H9 (cell line): ENCODE measurements at regions not wholly inside any gene's neighbourhood (a gene's known extent, or its start where the extent isn't known, plus 50 kb on each side); places are given as distances from the start of the nearest gene placed in this dataset.

ENCODE experiments used
- DNase-seq: peaks from one replicate; pipeline ENCODE4 v3.0.0-alpha.2; 2017
- H2AFZ ChIP-seq: one replicate; pipeline ENCODE4 v1.6.1; 2013; ENCODE audit warnings: mild to moderate bottlenecking, low read length, control low read depth, moderate library complexity
- H2AK5ac ChIP-seq: 2 replicates; pipeline ENCODE4 v1.6.1; 2013; ENCODE audit warnings: low read length, control low read depth, mixed read lengths; ENCODE audit not compliant: insufficient read length
- H2BK120ac ChIP-seq: one replicate; pipeline ENCODE4 v1.6.1; 2013; ENCODE audit warnings: low read depth, mild to moderate bottlenecking, low read length, control low read depth, inconsistent platforms; ENCODE audit not compliant: poor library complexity, severe bottlenecking
- H2BK12ac ChIP-seq: 2 replicates; pipeline ENCODE4 v1.6.1; 2013; ENCODE audit warnings: low read length, control low read depth, mixed read lengths, low read depth; ENCODE audit not compliant: insufficient read length
- H2BK15ac ChIP-seq: 2 replicates; pipeline ENCODE4 v1.6.1; 2013; ENCODE audit warnings: low read depth, low read length, control low read depth
- H2BK20ac ChIP-seq: one replicate; pipeline ENCODE4 v1.6.1; 2013; ENCODE audit warnings: low read depth, mild to moderate bottlenecking, low read length, control low read depth, inconsistent platforms; ENCODE audit not compliant: poor library complexity, severe bottlenecking
- H2BK5ac ChIP-seq: 2 replicates; pipeline ENCODE4 v1.6.1; 2013; ENCODE audit warnings: low read length, control low read depth, mixed read lengths; ENCODE audit not compliant: insufficient read length
- H3K14ac ChIP-seq: 2 replicates; pipeline ENCODE4 v1.6.1; 2013; ENCODE audit warnings: low read length, control low read depth; ENCODE audit not compliant: insufficient read depth
- H3K18ac ChIP-seq: 2 replicates; pipeline ENCODE4 v1.6.1; 2013; ENCODE audit warnings: low read depth, mild to moderate bottlenecking, mixed read lengths, low read length, control low read depth; ENCODE audit not compliant: insufficient read length
- H3K23ac ChIP-seq: 2 replicates; pipeline ENCODE4 v1.6.1; 2013; ENCODE audit warnings: low read length, control low read depth, mixed read lengths, low read depth; ENCODE audit not compliant: insufficient read length
- H3K23me2 ChIP-seq: 2 replicates; pipeline ENCODE4 v1.6.1; 2013; ENCODE audit warnings: low read depth, mild to moderate bottlenecking, mixed read lengths, low read length, control low read depth; ENCODE audit not compliant: insufficient read length, poor library complexity, severe bottlenecking
- H3K27ac ChIP-seq: 2 replicates; pipeline ENCODE4 v1.5.1; 2013; ENCODE audit warnings: low read length, control low read depth, mixed read lengths, low read depth; ENCODE audit not compliant: insufficient read length
- H3K27me3 ChIP-seq: 2 replicates; pipeline ENCODE4 v1.6.1; 2013; ENCODE audit warnings: low read length, control low read depth, inconsistent platforms; ENCODE audit not compliant: insufficient read depth
- H3K4ac ChIP-seq: 2 replicates; pipeline ENCODE4 v1.6.1; 2013; ENCODE audit warnings: low read depth, mild to moderate bottlenecking, control low read depth, inconsistent platforms, low read length, moderate library complexity
- H3K4me1 ChIP-seq: 2 replicates; pipeline ENCODE4 v1.6.1; 2013; ENCODE audit warnings: low read length, control low read depth, inconsistent platforms; ENCODE audit not compliant: insufficient read depth
- H3K4me2 ChIP-seq: 2 replicates; pipeline ENCODE4 v1.6.1; 2013; ENCODE audit warnings: low read length, control low read depth, mixed read lengths; ENCODE audit not compliant: insufficient read length, insufficient read depth
- H3K56ac ChIP-seq: 2 replicates; pipeline ENCODE4 v1.6.1; 2013; ENCODE audit warnings: low read depth, mild to moderate bottlenecking, mixed read lengths, low read length, control low read depth; ENCODE audit not compliant: insufficient read length
- H3K79me1 ChIP-seq: 2 replicates; pipeline ENCODE4 v1.6.1; 2013; ENCODE audit warnings: low read depth, mild to moderate bottlenecking, moderate library complexity, low read length, control low read depth, inconsistent platforms; ENCODE audit not compliant: insufficient read depth, poor library complexity, severe bottlenecking
- H3K79me2 ChIP-seq: 2 replicates; pipeline ENCODE4 v1.6.1; 2013; ENCODE audit warnings: low read length, control low read depth, inconsistent platforms; ENCODE audit not compliant: insufficient read depth
- H3K9ac ChIP-seq: 2 replicates; pipeline ENCODE4 v1.6.1; 2013; ENCODE audit warnings: low read length, control low read depth, mixed read lengths; ENCODE audit not compliant: insufficient read length; ENCODE audit errors: extremely low read depth
- H3K9me3 ChIP-seq: one replicate; pipeline ENCODE4 v1.6.1; 2013; ENCODE audit warnings: low read depth, low read length, inconsistent platforms; ENCODE audit not compliant: control insufficient read depth
- H3T11ph ChIP-seq: one replicate; pipeline ENCODE4 v1.6.1; 2013; ENCODE audit warnings: mild to moderate bottlenecking, low read length, control low read depth, inconsistent platforms
- H4K20me1 ChIP-seq: one replicate; pipeline ENCODE4 v1.6.1; 2013; ENCODE audit not compliant: control insufficient read depth, insufficient read length, insufficient read depth
- H4K5ac ChIP-seq: 2 replicates; pipeline ENCODE4 v1.6.1; 2013; ENCODE audit warnings: low read depth, mild to moderate bottlenecking, mixed read lengths, low read length, control low read depth; ENCODE audit not compliant: insufficient read length
- H4K8ac ChIP-seq: replicated peaks from 2 replicates; pipeline ENCODE4 v1.6.1; 2013; ENCODE audit warnings: low read length, control low read depth, mixed read lengths, low read depth; ENCODE audit not compliant: insufficient read length
- H4K91ac ChIP-seq: 2 replicates; pipeline ENCODE4 v1.6.1; 2013; ENCODE audit warnings: low read depth, mild to moderate bottlenecking, moderate library complexity, mixed read lengths, low read length, control low read depth; ENCODE audit not compliant: insufficient read length
- H3K27ac Mint-ChIP-seq, 3 experiments: 2 replicates in 2 of 3; 3 replicates in 1 of 3; pipeline ENCODE4 v1.8.0; 2020 to 2021; ENCODE audit warnings: mixed read lengths in 3 of 3, mild to moderate bottlenecking in 1 of 3, moderate library complexity in 1 of 3
- H3K27me3 Mint-ChIP-seq: 2 replicates; pipeline ENCODE4 v1.8.0; 2021; ENCODE audit warnings: low read depth, mild to moderate bottlenecking, moderate library complexity, mixed read lengths
- H3K36me3 Mint-ChIP-seq, 3 experiments: 2 replicates in 2 of 3; 3 replicates in 1 of 3; pipeline ENCODE4 v1.8.0; 2020 to 2021; ENCODE audit warnings: low read depth in 3 of 3, mixed read lengths in 3 of 3; ENCODE audit not compliant: insufficient read depth in 1 of 3
- H3K4me1 Mint-ChIP-seq, 2 experiments: 2 replicates each; pipeline ENCODE4 v1.8.0; 2020; ENCODE audit warnings: mixed read lengths in 2 of 2
- H3K4me3 Mint-ChIP-seq, 2 experiments: 2 replicates in 1 of 2; 3 replicates in 1 of 2; pipeline ENCODE4 v1.8.0; 2020 to 2021; ENCODE audit warnings: mild to moderate bottlenecking in 2 of 2, mixed read lengths in 2 of 2, moderate library complexity in 1 of 2
- H3K9me3 Mint-ChIP-seq, 2 experiments: 2 replicates in 1 of 2; 3 replicates in 1 of 2; pipeline ENCODE4 v1.8.0; 2020; ENCODE audit warnings: mild to moderate bottlenecking in 2 of 2, mixed read lengths in 2 of 2, moderate library complexity in 1 of 2
- TF ChIP-seq, protein P1 (sequence below): fragments of 200-600 bp; sonication (generic); conservative IDR thresholded peaks from 3 replicates; pipeline ENCODE4 v1.8.0; 2021; ENCODE audit warnings: antibody characterized with exemption, mild to moderate bottlenecking

DNA sequence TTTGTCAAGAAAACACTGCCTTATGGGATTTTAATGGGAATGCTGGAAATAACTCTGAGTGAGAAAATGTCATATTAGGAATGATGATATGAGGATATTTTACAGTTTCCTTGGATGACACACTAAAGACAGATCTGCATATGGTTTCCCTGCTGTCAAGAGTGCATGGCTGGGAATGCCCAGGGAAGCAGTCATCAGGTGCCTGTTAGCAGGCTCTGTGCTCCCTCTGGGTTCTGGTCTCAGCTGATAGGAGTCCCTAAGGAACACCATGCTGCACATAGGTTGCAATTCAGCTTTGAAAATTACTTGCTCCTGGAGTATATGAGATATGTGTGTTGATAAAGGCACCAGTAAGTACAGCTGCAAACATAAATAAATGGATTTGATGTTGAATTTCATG is 1064.6 kb downstream of the TUSC7 start:
- no peaks in the 10 kb centered on the region; the same call in 1 of the 2 replicates for H3K27me3 Mint-ChIP-seq
- H3K23ac ChIP-seq = no peak overlapping the region
- no peaks in the 10 kb centered on the region for H3K27me3 ChIP-seq
- H3K9ac ChIP-seq = no peak overlapping the region
- H3K4me1 ChIP-seq = no peaks in the 10 kb centered on the region
- no peaks in the 10 kb centered on the region for H4K20me1 ChIP-seq
- H2BK5ac ChIP-seq = no peak overlapping the region
- H2AFZ ChIP-seq = no peak overlapping the region
- H4K91ac ChIP-seq = no peak overlapping the region
- no peak overlapping the region for H2BK120ac ChIP-seq
- H2BK20ac ChIP-seq = no peak overlapping the region
- H3K9me3 ChIP-seq = no peaks in the 10 kb centered on the region
- peaks cover 12 to 20% of the 10 kb centered on the region in 2 experiments for H3K9me3 Mint-ChIP-seq
- H2BK15ac ChIP-seq = no peak overlapping the region
- H4K5ac ChIP-seq = no peak overlapping the region
- H3K18ac ChIP-seq = no peak overlapping the region
- no peak overlapping the region for H3K14ac ChIP-seq
- no peak overlapping the region for H4K8ac ChIP-seq
- no peaks in the 10 kb centered on the region for H3K23me2 ChIP-seq
- H3K4me3 Mint-ChIP-seq = no peak overlapping the region
- no peak overlapping the region for H3K4ac ChIP-seq
- H2AK5ac ChIP-seq = no peak overlapping the region
- no peak overlapping the region for H3K4me2 ChIP-seq
- DNase-seq = no peak
- no peaks in the 10 kb centered on the region for H3K79me1 ChIP-seq
- no peaks in the 10 kb centered on the region for H3K79me2 ChIP-seq
- H3K56ac ChIP-seq = no peak overlapping the region
- no peak overlapping the region; a peak in 1 of 7 replicates for H3K27ac Mint-ChIP-seq
- no peak overlapping the region for H3K27ac ChIP-seq
- H2BK12ac ChIP-seq = no peak overlapping the region
- H3K4me1 Mint-ChIP-seq = no peaks in the 10 kb centered on the region
- TF ChIP-seq, protein P1, sequence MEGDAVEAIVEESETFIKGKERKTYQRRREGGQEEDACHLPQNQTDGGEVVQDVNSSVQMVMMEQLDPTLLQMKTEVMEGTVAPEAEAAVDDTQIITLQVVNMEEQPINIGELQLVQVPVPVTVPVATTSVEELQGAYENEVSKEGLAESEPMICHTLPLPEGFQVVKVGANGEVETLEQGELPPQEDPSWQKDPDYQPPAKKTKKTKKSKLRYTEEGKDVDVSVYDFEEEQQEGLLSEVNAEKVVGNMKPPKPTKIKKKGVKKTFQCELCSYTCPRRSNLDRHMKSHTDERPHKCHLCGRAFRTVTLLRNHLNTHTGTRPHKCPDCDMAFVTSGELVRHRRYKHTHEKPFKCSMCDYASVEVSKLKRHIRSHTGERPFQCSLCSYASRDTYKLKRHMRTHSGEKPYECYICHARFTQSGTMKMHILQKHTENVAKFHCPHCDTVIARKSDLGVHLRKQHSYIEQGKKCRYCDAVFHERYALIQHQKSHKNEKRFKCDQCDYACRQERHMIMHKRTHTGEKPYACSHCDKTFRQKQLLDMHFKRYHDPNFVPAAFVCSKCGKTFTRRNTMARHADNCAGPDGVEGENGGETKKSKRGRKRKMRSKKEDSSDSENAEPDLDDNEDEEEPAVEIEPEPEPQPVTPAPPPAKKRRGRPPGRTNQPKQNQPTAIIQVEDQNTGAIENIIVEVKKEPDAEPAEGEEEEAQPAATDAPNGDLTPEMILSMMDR = no peak
- H3K36me3 Mint-ChIP-seq = peaks cover 8 to 21% (median 10%) of the 10 kb centered on the region in 3 experiments
- no peak overlapping the region for H3T11ph ChIP-seq
